ENCODE measurements at regions not wholly inside any gene's neighbourhood (a gene's known extent, or its start where the extent isn't known, plus 50 kb on each side); places are given as distances from the start of the nearest gene placed in this dataset.

DNA sequence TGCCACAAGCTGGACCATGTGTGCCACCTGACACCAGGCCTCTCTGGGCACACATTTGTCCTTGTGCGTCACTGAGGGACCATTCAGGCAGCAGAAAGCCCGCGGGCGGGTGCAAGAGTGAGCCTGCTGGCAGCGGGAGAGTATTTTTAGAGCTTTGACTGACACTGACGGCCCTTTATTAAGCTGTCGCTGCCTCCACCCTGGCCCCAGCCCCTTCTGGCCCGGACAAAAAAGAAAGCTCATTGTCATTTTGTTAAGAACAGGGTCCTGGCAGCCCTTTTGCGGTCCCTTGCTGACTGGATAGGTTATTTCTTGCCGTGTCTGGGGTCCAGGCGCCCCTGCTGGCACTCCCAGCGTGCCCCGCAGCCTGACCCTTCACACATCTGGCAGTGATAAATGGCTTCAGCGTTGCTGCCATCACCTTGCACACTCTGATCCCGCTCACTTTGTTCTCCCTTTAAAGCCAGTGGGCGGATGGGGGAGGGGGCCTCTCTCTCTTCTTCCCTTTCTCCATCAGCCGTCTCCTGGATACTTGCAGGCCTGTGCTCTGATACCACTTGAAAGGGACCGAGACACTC, 78.4 kb upstream of the NKD1 start:
- peak in 32 of 56 donors; percentile 3 to 80 (median 36) for DNase-seq

DNA sequence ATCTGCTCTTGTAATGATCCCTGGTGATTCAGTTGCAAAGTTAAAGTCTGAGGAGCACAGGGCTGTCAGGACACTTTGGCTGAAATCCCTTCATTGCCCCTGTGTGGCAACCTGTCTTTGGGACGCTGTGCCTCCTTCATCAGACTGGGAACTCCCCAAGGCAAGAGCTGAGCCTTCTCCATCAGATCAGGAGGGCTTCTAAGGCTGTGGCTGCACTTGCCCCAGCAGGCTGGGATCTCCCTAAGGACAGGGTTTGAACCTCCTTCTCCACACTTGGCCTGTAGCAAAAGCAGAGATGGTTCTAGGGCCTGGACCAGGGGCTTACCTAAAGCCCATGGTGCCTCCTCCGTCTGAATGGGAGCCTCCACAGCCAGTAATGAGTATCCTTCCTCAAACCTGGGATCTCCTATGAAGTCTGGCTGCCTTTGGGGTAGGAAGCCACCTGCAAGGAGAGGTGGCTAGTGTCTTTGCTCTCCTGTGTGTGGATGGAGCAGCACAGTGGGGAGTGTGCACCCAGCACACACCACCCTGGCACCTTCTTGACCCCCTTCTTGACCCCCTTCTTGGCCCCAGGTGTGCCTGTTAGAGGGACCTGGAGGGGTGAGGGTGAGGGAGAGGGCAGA, 79.0 kb upstream of the NKD1 start:
- no peak for DNase-seq

DNA sequence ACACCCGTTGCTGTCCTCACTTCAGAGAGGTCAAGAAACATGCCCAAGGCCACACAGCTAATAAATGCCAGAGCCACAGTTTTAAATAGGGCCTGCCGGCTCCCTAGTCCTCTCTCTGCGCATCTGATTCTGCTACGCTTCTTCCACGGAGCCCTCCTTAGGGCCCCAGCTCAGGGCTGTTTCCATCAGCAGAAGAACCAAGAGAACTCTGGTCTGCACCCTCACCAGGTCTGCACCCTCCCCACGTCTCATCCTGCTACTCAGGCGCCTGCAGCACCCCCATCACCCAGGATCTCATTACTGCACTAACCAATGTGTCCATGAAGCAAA, 79.5 kb upstream of the NKD1 start:
- DNase-seq = no peak

DNA sequence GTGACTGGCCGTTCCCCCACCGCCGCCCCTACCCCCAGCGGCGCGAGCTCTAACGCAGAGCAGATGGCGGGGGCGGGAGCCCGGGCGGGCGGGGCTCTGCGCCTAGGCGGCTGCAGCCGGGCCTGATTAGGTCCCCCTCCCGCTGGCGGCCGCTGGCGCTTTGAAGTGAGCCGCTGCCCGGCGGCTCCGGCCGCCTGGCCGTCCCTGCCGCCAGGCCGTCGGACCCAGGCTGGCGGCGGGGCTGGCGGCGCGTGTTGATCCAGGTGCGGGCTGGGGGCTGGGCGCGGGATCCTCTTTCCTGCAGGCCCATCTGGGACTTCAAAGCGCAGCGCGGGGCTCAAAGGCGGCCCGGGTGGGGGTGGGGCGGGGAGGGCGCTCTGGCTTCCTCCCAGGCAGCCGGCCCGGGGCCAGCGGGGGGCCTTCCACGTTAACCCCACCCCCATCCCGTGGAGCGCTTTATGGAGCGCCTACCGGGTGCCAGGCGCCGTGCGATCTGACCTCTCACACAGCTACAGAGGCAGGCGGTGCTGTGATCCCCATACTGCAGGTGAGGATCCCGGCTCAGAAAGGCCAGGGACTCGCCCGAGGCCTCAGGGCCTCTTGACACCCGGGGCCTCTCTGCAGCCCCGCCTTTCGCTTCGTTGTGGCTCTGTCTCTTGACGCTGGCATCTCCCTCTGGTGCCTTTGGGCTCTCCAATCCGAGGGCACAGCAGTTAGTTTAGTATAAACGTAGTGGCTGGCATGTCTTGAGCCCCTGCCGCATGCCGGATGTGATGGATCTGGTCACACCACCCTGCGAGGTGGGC, 80.0 kb upstream of the NKD1 start:
- DNase-seq = peak in 34 of 56 donors; percentile 5 to 81 (median 38)

DNA sequence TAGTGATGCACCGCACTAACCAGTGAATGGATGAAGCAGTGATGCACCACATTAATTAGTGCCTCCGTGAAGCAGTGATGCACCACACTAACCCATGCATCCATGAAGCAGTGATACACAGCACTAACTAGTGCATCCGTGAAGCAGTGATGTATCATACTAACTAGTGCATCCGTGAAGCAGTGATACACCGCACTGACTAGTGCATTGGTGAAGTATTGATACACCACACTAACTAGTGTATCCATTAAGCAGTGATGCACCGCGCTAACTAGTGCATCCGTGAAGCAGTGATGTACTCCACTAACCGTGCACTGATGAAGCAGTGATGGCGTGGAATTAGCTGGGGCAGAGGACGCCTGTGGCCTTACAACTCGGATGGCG, 80.6 kb upstream of the NKD1 start:
- DNase-seq = no peak

DNA sequence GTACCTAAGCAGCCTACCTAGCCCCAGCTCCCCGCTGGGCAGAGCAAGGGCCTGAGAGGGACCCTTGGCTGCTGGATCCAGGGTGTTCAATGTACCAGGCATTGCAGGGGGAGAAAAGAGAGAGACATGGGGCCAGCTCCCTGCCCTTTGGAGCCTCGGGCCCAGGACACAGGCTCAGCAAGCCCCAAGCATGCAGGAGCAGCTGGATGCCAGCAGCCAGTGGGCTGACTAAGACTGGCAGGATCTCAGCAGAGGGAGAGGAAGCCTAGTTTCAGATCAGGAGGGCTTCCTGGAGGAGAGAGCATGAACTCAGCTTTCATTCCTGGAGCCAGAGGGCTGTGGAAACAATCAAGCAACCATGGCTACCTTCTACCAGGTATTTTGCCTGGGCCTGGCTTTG, 82.0 kb upstream of the NKD1 start:
- no peak for DNase-seq

DNA sequence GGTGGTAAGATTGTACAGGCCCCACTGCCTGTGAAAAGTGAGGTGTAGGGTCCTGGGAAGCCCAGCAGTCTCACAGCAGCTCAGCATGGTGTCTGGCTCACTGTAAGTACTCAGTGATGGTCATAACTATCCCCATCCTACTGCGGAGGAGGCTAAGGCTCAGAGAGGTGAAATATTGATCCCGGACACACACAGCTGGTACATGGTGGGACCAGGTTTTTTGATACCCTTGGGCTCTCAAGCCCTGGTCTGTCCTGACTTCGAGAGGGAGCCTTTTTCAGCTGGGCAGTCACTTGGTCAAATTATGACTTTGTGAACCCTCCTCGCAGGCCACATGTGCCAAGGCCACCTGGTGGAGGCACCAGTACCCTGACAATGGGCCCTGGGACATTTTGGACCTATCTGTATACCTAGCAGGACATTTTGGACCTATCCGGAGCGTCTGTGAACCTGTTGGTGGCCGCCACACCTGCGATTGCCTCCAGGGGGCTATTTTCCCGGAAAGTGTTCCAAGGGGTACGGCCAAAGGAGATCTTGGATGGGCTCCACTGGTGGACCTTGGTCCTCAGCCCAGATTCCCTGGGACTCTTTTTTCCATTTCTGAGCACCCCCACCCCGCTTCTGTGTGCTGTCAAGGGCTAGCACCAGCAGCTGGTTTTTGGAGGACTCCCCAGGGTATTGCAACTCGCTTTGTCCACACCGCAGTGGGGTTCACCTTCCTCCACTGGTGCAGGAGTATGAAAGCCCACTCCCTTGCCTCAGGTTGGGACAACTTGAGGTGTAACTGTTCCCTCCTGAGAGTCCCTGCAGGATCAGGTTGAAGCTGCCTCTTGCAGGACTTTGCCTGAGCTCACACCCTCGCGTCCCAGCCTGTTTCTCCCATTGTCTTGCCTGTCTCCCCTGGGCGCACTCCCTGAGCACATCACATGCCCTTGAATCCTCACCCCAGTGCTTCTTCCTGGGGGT, 83.6 kb upstream of the NKD1 start:
- no peak for DNase-seq

DNA sequence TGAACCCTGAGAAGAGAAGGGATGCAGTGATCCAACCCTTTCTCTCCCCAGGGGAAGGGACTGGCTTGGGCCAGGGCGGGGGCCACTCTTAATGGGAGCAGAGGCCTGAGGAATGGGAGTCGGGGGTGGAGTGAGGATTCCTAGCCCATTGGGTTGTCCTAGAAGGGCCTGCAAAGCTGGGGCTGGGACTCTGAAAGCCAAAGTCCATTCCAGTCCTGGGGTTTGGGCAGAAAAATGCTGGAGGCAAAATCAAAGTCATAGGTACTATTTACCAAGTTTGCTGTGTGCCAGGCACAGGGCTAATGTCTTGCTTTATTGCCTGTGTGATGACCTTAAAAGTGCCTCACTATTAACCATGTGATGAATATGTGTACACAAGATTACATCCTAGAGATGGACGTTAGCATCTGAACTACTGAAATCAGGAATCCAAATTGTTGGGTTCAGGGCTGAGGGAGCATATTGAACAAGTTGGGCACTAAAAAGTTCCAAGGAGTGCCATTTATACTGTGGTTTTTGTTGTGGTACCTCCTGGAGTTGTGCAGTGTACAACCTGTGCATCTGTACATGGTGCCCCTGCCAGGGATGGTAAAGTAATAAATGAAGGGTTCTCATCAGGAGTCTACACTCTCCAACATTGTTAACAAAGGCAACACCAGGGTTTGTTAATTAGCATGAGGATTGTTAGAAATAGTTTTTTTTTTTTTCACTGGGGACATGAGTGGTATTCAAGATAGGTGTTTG, 84.4 kb upstream of the NKD1 start:
- no peak for DNase-seq

DNA sequence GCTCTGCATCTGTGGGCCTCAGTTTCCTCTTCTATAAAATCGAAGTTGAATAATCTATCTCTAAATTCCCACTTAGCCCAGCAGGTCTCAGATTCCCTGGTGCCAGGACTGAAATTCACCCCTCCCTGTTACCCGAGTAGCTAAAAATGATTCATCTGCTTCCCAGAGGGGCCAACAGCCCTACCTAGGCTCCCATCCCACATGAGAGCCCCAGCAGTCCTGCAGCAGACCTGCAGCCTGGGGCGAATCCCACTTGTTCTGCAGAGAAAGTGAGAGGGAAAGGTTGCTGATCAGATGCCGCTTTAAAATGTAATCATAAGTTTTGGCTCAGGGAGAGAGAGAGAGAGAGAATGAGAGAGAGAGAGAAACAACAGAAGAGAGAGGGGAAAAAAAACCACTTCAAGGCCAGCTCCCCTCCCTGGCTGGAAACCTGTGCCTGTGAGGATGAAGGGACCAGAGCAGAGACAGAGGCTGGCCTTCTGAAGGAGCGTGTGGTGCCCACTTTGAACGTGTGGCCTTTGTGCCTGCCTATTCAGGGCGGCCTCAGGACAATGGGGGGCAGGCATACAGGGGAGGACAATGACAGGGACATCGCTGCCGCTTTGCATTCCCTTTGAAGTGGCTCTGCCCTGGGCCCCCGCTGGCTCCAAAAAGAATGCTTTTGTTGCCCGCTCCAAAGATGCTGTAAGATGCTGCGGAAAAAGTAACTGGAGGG, 85.2 kb upstream of the NKD1 start:
- DNase-seq = no peak

DNA sequence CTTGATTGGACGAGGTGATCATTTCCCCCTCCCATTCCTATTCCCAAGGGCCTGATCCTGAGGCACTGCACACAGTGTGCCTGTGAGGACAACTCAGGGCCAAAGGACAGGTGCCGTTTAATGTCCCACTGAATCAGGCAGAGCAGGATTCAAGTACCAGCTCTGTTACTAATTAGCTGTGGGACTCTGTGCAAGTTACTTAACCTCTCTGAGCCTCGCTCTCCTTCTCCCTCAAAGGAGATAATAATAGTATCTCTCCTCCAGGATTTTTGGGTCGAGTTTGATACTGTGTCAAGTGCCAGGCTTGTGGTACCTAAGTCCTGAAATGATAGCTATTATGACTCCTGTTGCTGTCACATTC, 86.8 kb upstream of the NKD1 start:
- no peak for DNase-seq

DNA sequence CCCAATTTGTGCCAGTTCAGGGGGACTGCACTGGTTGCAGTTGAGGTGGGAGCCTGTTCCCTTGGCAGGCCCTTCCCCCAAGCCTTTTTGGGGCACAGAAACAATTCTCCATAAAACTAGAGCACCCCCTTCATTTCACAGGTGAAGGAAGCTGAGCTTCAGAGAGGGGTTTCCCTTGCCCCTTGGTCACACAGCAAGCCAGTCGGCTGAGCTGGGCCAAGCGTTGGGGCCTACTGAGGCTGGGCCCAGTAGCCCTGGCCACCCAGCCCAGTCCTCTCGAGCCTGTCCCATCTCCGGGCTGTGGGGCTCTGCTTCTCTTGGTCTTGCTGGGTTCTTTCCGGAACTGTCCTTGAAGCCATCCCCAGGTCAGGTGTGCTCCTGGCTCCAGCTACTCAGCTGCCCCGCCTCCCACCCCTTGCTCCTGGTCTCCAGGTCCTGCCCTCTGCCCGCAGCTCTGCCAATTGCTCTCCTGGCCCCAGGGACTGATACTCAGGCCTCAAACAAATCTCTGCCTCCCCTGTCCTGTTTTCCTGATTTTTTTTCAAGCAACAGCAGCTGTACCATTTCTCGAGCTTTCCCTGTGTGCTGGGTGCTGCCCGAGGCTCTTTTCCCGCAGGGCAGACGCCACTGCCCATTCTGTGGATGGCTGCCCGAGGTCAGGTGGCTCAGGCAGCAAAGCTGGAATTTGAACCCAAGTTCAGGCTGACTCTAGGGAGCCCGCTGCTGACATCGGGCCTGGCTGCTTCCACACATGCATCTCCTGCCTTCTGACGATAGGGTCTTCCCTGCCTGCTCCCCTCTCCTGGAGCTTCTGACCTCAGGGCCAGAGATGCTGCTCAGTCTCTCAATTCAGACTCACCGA, 87.4 kb upstream of the NKD1 start:
- no peak for DNase-seq

DNA sequence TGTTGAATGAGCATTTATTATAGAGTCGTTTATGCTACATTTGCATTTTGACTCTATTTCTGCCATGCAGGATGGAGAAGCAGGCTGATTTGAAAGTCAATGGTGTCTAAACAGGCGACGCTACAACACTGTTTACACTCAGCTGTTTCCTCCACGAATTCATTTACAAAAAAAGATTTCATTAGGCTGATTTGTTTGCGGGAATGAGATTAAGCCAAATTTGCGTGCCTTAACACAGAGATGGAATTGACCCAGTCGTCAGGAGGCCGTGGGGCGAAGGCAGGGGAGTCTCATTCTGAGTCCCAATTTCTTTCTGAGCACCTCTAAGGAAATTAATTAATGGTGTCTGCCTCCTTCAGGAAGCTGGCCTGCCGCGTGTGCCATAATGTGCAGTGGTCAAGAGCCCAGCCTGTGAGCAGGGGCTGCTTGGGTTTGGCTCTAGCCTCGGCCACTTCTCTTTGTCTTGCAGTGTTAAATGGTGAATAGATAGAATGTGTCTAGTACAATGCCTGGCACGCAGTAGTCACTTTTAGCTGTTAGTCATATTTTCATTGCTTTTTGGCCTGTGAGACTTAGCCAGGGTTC, 88.6 kb upstream of the NKD1 start:
- DNase-seq = no peak

DNA sequence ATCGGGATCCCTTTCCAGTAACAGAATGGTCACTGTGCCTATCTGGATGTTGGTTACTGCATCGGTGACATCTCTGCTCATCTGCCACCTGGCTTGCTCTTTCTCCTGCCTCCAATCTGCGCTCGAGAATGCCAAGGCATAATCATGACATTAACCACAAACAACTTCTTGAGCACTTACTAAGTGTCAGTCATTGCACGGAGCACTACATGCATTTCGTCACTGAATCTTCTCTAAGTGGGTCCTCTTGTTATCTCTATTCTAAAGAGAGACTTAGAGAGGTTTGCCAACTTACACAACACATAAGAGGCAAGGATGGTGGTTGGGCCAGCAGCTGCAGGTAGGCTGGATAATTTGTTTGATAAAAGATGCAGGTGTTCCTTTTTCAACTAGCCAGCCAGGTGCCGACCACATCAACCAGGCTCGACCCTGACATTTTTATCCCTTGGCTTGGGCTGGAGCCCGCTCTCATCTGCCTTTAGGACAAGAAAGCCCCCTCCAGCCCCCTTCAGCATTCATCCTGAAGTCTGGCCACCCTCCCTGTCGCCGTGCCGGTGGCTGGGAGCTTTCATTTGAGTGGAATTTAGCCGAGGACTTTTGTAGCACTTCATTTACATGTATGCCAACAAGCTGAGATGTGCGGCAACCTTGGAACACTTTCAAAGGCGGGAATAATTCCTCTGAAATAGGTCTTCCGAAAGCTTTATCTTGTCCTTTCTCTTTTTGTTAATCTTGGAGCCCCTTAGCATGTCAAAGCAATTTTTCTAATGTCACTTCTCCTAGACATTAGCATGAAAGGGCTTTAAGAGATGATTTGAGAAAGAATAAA, 89.3 kb upstream of the NKD1 start:
- no peak for DNase-seq

DNA sequence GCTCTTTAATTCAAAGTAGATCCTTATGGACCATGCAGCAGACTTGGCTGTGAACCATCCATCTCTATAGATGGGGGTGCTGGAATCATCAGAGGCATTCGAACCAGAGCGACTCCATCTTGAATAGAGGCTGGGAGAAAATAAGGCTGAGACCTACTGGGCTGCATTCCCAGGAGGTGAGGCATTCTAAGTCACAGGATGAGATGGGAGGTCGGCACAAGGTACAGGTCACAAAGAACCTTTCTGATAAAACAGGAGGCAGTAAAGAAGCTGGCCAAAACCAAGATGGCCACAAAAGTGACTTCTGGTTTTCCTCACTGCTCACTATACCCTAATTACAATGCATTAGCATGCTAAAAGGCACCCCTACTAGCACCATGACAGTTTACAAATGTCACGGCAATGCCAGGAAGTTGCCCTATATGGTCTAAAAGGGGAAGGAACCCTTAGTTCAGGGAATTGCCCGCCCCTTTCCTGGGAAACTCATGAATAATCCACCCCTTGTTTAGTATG, 89.2 kb upstream of the BRD7 start:
- no peak for DNase-seq

DNA sequence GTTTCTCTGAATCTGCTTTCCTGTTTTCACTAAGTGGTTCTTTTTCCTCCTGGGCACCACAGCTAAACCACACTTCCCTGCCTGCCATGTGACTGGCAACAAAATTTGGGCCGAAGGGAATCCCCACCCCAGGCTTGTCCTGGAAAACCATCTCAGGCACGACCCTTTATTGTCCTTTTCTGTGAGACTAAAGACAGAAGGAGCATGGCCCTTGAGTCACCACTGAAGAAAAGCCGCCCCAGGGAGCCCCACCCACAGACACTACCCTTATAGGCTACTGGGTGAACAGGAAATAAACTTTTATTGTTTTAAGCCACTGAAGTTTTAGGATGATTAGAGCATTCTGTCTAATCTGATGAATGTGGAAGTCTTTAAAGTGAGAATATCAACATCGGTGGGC, 88.6 kb upstream of the BRD7 start:
- no peak for DNase-seq

DNA sequence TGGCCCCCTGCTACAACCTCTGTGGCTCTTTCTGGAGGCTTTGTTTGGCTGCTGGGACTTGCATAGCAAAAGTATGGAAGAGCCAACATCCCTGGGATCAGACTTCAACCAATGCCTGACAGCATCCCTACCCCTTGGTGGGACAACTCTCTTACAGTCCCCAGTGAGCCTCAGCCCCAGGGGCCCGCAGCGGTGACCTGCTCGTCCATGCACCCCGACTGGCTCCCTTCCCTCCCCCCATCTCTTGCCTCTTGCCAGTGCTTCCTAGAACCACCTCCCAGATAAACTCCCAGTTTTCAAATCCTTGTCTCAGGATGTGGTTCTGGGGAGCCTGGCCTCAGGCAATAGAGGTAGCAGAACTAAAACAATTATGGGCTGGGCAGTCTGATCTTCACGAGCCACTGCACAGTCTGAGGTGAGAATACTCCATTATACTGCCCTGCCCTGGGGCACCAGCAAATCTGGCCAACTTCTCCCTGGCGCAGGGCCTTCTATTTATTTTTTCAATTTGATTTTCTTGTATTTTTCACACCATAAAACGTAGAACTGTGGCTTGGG, 86.6 kb upstream of the BRD7 start:
- no peak for DNase-seq

DNA sequence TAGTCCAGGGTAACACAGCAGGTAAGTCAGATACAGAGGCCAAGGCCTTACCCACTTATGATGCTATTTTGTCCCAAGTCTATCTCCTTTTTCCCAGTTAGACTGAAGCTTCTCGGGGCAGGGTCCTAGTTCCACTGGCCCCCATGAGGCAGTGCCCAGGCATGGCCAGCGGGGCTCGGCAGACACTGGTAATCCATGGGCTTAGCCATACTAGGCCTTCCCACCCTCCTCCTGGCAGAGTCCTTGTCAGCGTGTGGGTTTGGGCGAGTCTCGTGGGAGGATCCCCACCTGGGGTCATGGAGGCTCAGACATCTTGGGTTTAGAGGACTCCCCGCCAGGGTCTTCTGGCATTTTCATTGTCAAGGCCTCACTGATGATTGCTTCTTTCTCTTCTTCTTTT, 84.7 kb upstream of the BRD7 start:
- DNase-seq = no peak

All from nucleus accumbens (tissue), 56 donors.